ENCODE measurements at regions not wholly inside any gene's neighbourhood (a gene's known extent, or its start where the extent isn't known, plus 50 kb on each side); places are given as distances from the start of the nearest gene placed in this dataset.

GRCh38 chr13:110773480-110773879 is 60.0 kb downstream of the ING1 start:
- DNase-seq (ENCODE audit: low read depth), result no peak

GRCh38 chr13:110774051-110774450 is 60.6 kb downstream of the ING1 start:
- DNase-seq (ENCODE audit: low read depth), result no peak

GRCh38 chr13:110774490-110774889 is 61.0 kb downstream of the ING1 start:
- DNase-seq (ENCODE audit: low read depth), result no peak

GRCh38 chr13:110775576-110775975 is 62.1 kb downstream of the ING1 start:
- no peak for DNase-seq (ENCODE audit: low read depth)

- DNase-seq (ENCODE audit: low read depth), result no peak
Measured at GRCh38 chr13:110777251-110777820, 63.8 kb downstream of the ING1 start.

- DNase-seq (ENCODE audit: low read depth), result no peak
Measured at GRCh38 chr13:110779022-110779421, 65.5 kb downstream of the ING1 start.

GRCh38 chr13:110780422-110780821 is 66.9 kb downstream of the ING1 start:
- DNase-seq (ENCODE audit: low read depth), result no peak

GRCh38 chr13:110782185-110782584 is 68.7 kb downstream of the ING1 start:
- DNase-seq (ENCODE audit: low read depth), result no peak

- no peak for DNase-seq (ENCODE audit: low read depth)
Measured at GRCh38 chr13:110784704-110785103, 71.2 kb downstream of the ING1 start.

- no peak for DNase-seq (ENCODE audit: low read depth)
Measured at GRCh38 chr13:110788778-110789177, 75.3 kb downstream of the ING1 start.

GRCh38 chr13:110789871-110790270 is 76.4 kb downstream of the ING1 start:
- no peak for DNase-seq (ENCODE audit: low read depth)

GRCh38 chr13:110790371-110790770 is 76.9 kb downstream of the ING1 start:
- DNase-seq (ENCODE audit: low read depth), result no peak

- no peak for DNase-seq (ENCODE audit: low read depth)
Measured at GRCh38 chr13:110794209-110794608, 80.7 kb downstream of the ING1 start.

GRCh38 chr13:110797230-110797877 is 83.9 kb downstream of the ING1 start:
- DNase-seq (ENCODE audit: low read depth), result no peak

- no peak for DNase-seq (ENCODE audit: low read depth)
Measured at GRCh38 chr13:110798081-110798994, 84.8 kb downstream of the ING1 start.

GRCh38 chr13:110799246-110800236 is 86.0 kb downstream of the ING1 start:
- DNase-seq (ENCODE audit: low read depth), result peak; percentile 9

GRCh38 chr13:110801044-110801443 is 87.5 kb downstream of the ING1 start:
- no peak for DNase-seq (ENCODE audit: low read depth)

- no peak for DNase-seq (ENCODE audit: low read depth)
Measured at GRCh38 chr13:110802260-110802659, 88.8 kb downstream of the ING1 start.

- DNase-seq (ENCODE audit: low read depth), result no peak
Measured at GRCh38 chr13:110806636-110807035, 93.1 kb downstream of the ING1 start.

GRCh38 chr13:110807546-110807945 is 94.0 kb downstream of the ING1 start:
- no peak for DNase-seq (ENCODE audit: low read depth)

- no peak for DNase-seq (ENCODE audit: low read depth)
Measured at GRCh38 chr13:110808138-110808537, 94.6 kb downstream of the ING1 start.

All from HS-5 (cell line).